Thyroid gland (tissue), 4 donors: ENCODE measurements at regions not wholly inside any gene's neighbourhood (a gene's known extent, or its start where the extent isn't known, plus 50 kb on each side); places are given as distances from the start of the nearest gene placed in this dataset.

Experiments used
- POLR2A ChIP-seq, 2 donors: fragments of 450-650 bp; IDR thresholded peaks; one replicate each; pipeline ENCODE4 v1.6.1; 2017; ENCODE audit warnings: antibody characterized with exemption in 2 of 2, mild to moderate bottlenecking in 2 of 2, moderate library complexity in 1 of 2
- TF ChIP-seq, protein P1 (sequence below), 6 experiments: fragments of 200-600 bp in 3 of 6; fragments of 450-650 bp in 3 of 6; sonication (generic) in 3 of 6; IDR thresholded peaks; one replicate each; pipeline ENCODE4 v1.5.1; 2016 to 2019; ENCODE audit warnings: antibody characterized with exemption in 6 of 6, mild to moderate bottlenecking in 2 of 6, inconsistent platforms in 1 of 6, moderate library complexity in 1 of 6

DNA sequence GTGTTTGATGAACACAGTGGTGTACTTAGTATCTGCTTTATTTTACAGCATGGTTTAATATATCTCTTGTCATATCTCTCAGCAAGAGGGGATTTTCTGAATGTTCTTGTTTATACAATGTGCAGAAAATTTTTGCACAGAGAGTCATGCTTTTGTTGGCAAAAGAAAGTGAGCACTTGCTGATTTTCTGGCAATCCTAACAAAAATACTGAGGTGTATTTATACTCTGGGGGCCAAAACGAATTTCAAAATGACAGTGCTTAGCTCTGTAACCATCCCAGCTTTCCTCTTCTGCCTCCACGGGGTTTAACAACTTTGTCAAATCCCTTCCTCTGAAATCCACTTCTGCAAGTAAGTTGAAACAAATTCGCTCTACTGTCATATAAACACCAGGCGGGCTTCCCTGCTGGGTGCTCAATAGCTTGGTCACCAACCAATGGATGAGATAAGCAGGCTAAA lies 169.2 kb downstream of the NOC3L start:
- TF ChIP-seq, protein P1, sequence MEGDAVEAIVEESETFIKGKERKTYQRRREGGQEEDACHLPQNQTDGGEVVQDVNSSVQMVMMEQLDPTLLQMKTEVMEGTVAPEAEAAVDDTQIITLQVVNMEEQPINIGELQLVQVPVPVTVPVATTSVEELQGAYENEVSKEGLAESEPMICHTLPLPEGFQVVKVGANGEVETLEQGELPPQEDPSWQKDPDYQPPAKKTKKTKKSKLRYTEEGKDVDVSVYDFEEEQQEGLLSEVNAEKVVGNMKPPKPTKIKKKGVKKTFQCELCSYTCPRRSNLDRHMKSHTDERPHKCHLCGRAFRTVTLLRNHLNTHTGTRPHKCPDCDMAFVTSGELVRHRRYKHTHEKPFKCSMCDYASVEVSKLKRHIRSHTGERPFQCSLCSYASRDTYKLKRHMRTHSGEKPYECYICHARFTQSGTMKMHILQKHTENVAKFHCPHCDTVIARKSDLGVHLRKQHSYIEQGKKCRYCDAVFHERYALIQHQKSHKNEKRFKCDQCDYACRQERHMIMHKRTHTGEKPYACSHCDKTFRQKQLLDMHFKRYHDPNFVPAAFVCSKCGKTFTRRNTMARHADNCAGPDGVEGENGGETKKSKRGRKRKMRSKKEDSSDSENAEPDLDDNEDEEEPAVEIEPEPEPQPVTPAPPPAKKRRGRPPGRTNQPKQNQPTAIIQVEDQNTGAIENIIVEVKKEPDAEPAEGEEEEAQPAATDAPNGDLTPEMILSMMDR (IDR thresholded peaks at IDR 0.05): no peak
- no peak for TF ChIP-seq POLR2A (IDR thresholded peaks at IDR 0.05)
